Esophagus squamous epithelium (tissue), 4 donors: ENCODE measurements at regions not wholly inside any gene's neighbourhood (a gene's known extent, or its start where the extent isn't known, plus 50 kb on each side); places are given as distances from the start of the nearest gene placed in this dataset.

Experiments used
- CTCF ChIP-seq, 6 experiments: fragments of 450-650 bp in 4 of 6; fragments of 200-600 bp in 2 of 6; sonication (generic) in 2 of 6; IDR thresholded peaks; one replicate each; pipeline ENCODE4 v1.5.1; 2016 to 2019; ENCODE audit warnings: antibody characterized with exemption in 6 of 6, mild to moderate bottlenecking in 4 of 6, moderate library complexity in 4 of 6
- POLR2A ChIP-seq, 4 donors: fragments of 450-650 bp; IDR thresholded peaks; one replicate each; pipeline ENCODE4 v1.6.1; 2017; ENCODE audit warnings: antibody characterized with exemption in 4 of 4, mild to moderate bottlenecking in 4 of 4, moderate library complexity in 3 of 4

- TF ChIP-seq POLR2A (IDR thresholded peaks at IDR 0.05): no peak
- TF ChIP-seq CTCF (IDR thresholded peaks at IDR 0.05): no peak
Observed at GRCh38 chr15:61389334-61390028, 160.4 kb upstream of the RORA start.
